GM10266 (cell line): ENCODE measurements at regions not wholly inside any gene's neighbourhood (a gene's known extent, or its start where the extent isn't known, plus 50 kb on each side); places are given as distances from the start of the nearest gene placed in this dataset.

Source experiments
- DNase-seq: peaks from one replicate; pipeline ENCODE4 v3.0.0; 2012; ENCODE audit errors: extremely low spot score
- TF ChIP-seq, protein P1 (sequence below): IDR thresholded peaks from 2 replicates; pipeline ENCODE4 v1.5.1; 2012; ENCODE audit warnings: mild to moderate bottlenecking, low read depth; ENCODE audit not compliant: control insufficient read depth, insufficient read depth; ENCODE audit errors: missing control alignments

DNA sequence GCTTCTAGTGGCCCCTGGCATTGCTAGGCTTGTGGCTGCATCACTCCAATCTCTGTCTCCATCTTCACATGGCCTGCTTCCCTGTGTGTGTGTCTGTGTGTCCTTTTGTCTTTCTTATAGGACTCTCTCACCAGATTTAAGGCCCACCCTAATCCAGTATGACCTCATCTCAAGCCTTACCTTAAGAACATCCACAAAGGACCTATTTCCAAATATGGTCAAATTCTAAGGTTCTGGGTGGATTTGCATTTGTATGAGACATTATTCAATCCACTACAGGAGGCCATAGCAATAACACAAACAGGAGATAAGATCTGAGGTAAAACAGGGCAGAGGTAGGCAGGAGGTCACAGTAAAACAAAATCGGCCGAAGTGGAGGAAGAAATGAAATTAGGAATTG, 375.9 kb downstream of the BTG1 start:
- DNase-seq: no peak
- TF ChIP-seq, protein P1, sequence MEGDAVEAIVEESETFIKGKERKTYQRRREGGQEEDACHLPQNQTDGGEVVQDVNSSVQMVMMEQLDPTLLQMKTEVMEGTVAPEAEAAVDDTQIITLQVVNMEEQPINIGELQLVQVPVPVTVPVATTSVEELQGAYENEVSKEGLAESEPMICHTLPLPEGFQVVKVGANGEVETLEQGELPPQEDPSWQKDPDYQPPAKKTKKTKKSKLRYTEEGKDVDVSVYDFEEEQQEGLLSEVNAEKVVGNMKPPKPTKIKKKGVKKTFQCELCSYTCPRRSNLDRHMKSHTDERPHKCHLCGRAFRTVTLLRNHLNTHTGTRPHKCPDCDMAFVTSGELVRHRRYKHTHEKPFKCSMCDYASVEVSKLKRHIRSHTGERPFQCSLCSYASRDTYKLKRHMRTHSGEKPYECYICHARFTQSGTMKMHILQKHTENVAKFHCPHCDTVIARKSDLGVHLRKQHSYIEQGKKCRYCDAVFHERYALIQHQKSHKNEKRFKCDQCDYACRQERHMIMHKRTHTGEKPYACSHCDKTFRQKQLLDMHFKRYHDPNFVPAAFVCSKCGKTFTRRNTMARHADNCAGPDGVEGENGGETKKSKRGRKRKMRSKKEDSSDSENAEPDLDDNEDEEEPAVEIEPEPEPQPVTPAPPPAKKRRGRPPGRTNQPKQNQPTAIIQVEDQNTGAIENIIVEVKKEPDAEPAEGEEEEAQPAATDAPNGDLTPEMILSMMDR: no peak

DNA sequence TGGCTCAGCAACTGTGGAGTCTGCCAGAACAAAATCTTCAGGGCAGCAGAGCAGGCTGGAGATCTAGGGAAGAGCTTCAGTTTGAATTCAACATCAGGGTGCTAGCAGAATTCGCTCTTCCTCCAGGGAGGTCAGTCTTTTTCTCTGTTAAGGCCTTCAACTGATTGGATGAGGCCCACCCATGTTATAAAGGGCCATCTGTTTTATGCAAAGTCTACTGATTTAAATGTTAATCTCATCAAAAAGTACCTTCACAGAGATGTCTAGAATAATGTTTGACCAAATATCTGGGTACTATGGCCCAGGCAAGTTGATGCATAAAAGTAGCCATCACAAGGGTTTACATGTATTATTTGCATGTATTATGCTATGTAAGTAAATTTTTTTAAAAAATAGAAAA, 378.4 kb downstream of the BTG1 start:
- no peak for DNase-seq
- TF ChIP-seq, protein P1: no peak

DNA sequence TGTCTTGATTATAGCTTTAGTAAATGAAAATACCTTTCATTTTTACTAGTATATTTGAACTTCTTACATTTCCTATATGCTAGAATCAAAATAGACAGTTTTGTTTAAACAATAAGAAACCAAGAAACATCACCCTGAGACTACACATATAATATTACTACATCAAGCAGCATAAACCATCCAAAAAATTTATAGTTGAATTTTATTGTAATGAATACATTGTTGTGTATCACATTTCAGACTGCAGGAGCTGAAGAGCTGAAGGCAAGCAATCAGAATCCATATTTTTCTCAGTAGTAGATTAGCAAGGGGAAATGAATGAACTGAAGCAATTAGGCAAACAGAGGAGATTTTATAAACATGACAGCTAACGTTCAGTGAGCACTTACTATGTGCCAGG, 379.2 kb downstream of the BTG1 start:
- TF ChIP-seq, protein P1: no peak
- no peak for DNase-seq

DNA sequence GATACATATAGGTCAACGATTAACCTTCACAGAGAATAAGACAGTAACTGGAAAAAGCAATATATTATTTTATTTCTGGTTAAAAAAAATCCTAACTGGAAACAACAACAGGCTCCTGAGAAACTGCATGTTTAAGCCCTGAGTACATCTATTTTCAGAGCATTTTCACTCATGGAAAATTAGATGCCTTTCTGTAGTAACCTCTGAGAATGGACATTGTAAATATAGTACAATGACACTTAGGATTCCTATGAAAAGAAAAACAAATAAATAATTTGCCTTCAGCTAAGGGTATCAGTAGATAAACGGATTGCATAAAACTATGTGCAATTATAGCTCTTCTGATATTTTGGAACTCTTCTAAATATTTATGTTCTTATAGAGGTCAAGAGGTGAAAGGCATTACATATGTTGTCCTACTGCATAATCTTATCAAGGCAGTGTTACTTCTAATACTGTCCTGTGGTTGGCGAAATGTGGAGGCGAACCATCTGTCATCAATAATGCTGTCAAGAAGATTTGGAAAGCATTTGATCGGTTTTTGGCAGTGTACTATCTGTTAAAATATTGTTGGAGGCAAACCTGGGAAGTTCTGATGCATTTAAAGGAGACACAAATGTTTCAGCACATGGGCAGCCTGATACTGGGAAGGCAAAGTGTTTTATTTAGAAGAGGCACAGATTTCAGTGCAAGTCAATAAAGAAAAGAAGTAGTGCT, 381.8 kb downstream of the BTG1 start:
- TF ChIP-seq, protein P1: no peak
- DNase-seq: no peak

DNA sequence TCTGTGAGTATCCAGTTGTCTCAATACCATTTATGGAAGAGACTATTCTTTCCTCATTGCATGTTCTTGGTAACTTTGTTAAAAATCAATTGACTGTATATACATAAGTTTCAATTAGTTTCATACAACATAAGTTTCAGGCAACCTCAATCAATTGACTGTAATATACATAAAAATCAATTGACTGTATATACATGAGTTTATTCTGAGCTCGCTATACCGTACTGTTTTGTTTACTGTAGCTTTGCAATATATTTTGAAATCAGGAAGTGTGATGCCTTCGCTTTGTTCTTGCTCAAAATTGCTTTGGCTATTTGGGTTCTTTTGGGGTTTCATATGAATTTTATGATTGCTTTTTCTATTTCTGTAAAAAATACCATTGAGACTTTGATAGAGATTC, 392.0 kb downstream of the BTG1 start:
- TF ChIP-seq, protein P1: no peak
- DNase-seq: no peak

DNA sequence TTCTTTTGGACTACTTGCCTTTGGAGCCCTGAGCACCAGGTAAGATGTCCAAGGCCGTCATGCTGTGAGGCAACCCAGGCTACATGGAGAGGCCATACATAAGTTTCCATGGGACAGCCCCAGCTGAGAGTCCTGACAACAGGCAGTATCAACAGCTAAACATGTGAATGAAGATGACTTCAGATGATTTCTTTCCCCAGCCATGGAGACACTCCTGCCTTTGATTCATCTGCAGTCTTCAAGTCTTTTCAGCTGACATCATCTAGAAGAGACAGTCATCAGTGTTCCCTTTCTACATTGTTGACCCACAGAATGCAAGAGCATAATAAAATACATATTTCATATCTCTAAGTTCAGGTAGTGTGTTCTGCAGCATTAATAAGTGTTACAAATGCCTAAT, 398.7 kb downstream of the BTG1 start:
- TF ChIP-seq, protein P1: no peak
- no peak for DNase-seq

DNA sequence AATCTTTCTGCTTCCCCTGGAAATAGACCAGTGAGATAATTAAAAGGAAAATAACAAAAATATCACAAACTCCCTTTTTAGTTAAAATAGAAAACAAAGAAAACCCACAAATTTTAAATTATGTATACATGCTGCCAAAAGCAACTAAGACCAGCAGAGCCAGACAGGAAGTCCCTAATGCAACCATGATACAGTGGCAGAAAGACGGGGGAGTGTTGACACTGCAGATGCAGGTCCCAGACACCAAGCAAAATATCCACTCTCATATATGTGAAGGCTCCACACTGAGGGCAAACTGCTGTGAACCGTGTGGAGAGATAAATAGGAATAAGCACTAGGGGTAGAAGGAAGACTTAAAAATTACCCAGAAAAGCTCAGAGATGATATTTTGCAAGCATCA, 401.0 kb downstream of the BTG1 start:
- DNase-seq: no peak
- TF ChIP-seq, protein P1: no peak
